ENCODE measurements at regions not wholly inside any gene's neighbourhood (a gene's known extent, or its start where the extent isn't known, plus 50 kb on each side); places are given as distances from the start of the nearest gene placed in this dataset.

- TF ChIP-seq CTCF (conservative IDR thresholded peaks at IDR 0.05; ENCODE audit: low read depth, low read length) (no peak), POLR2A (IDR thresholded peaks at IDR 0.05; ENCODE audit: low read depth, low read length) (no peak), ELK1 (IDR thresholded peaks at IDR 0.05; ENCODE audit: borderline replicate concordance, low read depth, low read length) (no peak), MXI1 (IDR thresholded peaks at IDR 0.05; ENCODE audit: borderline replicate concordance, low read depth, low read length) (no peak), SMC3 (IDR thresholded peaks at IDR 0.05; ENCODE audit: low read depth, low read length) (no peak), CHD1 (IDR thresholded peaks at IDR 0.05; ENCODE audit: low read depth, low read length) (no peak)
- TF ChIP-seq, protein P1, sequence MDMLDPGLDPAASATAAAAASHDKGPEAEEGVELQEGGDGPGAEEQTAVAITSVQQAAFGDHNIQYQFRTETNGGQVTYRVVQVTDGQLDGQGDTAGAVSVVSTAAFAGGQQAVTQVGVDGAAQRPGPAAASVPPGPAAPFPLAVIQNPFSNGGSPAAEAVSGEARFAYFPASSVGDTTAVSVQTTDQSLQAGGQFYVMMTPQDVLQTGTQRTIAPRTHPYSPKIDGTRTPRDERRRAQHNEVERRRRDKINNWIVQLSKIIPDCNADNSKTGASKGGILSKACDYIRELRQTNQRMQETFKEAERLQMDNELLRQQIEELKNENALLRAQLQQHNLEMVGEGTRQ (IDR thresholded peaks at IDR 0.05; ENCODE audit: low read depth, low read length), result no peak
These were observed 360.0 kb upstream of the GALNT5 start for GRCh38 chr2:156897548-156897947.

All from IMR-90 (cell line).